Neural cell (in vitro differentiated cells): ENCODE measurements at regions not wholly inside any gene's neighbourhood (a gene's known extent, or its start where the extent isn't known, plus 50 kb on each side); places are given as distances from the start of the nearest gene placed in this dataset.
"Not testable (repeated sequence)": the region's sequence is repeated elsewhere in the genome, so short reads cannot be mapped to it uniquely, and the experiment has no call there.

Experiments
- H2AFZ ChIP-seq: fragments of 200-600, 300-800 bp; sonication (generic), shearing (Covaris generic); 2 replicates; pipeline ENCODE4 v1.6.0; 2014; ENCODE audit warnings: low read depth, mild to moderate bottlenecking, antibody characterized with exemption, low read length, moderate library complexity
- H3F3A ChIP-seq: fragments of 200-600 bp; shearing (Covaris generic); 2 replicates; pipeline ENCODE4 v1.6.1; 2016; ENCODE audit warnings: mild to moderate bottlenecking, moderate library complexity, mixed read lengths, antibody characterized with exemption, low read length; ENCODE audit not compliant: insufficient read depth, poor library complexity, severe bottlenecking
- H3K27ac ChIP-seq: fragments of 200-600, 300-800 bp; sonication (generic), shearing (Covaris generic); 2 replicates; pipeline ENCODE4 v1.5.1; 2014; ENCODE audit warnings: mild to moderate bottlenecking, low read length, moderate library complexity
- H3K27me3 ChIP-seq: fragments of 300-800, 200-600 bp; sonication (generic), shearing (Covaris generic); 2 replicates; pipeline ENCODE4 v1.6.0; 2014; ENCODE audit warnings: mild to moderate bottlenecking, low read depth, low read length, moderate library complexity; ENCODE audit not compliant: insufficient read depth
- H3K36me3 ChIP-seq: fragments of 300-800, 200-600 bp; sonication (generic), shearing (Covaris generic); 2 replicates; pipeline ENCODE4 v1.5.1; 2014; ENCODE audit warnings: mild to moderate bottlenecking, antibody characterized with exemption, low read length, moderate library complexity; ENCODE audit not compliant: insufficient read depth
- H3K4me2 ChIP-seq: fragments of 300-800, 200-600 bp; sonication (generic), shearing (Covaris generic); 2 replicates; pipeline ENCODE4 v1.6.0; 2014; ENCODE audit warnings: mild to moderate bottlenecking, low read length
- H3K4me3 ChIP-seq: fragments of 300-800, 200-600 bp; sonication (generic), shearing (Covaris generic); 2 replicates; pipeline ENCODE4 v1.5.1; 2014; ENCODE audit warnings: mild to moderate bottlenecking, low read length, moderate library complexity
- H3K79me2 ChIP-seq: fragments of 200-600 bp; shearing (Covaris generic); replicated peaks from 2 replicates; pipeline ENCODE4 v1.6.0; 2014; ENCODE audit warnings: mild to moderate bottlenecking, low read length, moderate library complexity; ENCODE audit not compliant: insufficient read depth
- H3K9ac ChIP-seq: fragments of 300-800, 200-600 bp; sonication (generic), shearing (Covaris generic); 2 replicates; pipeline ENCODE4 v1.6.1; 2016; ENCODE audit warnings: mild to moderate bottlenecking, low read length, mixed read lengths
- H3K9me2 ChIP-seq: fragments of 200-600 bp; shearing (Covaris generic); 2 replicates; pipeline ENCODE4 v1.6.1; 2016; ENCODE audit warnings: mild to moderate bottlenecking, low read length, mixed read lengths; ENCODE audit not compliant: insufficient read depth
- H3K9me3 ChIP-seq: fragments of 200-600, 300-800 bp; sonication (generic), shearing (Covaris generic); 2 replicates; pipeline ENCODE4 v1.6.1; 2016; ENCODE audit warnings: mild to moderate bottlenecking, mixed run types, low read length, moderate library complexity, mixed read lengths
- H4K20me1 ChIP-seq: fragments of 200-600 bp; shearing (Covaris generic); 2 replicates; pipeline ENCODE4 v1.6.1; 2016; ENCODE audit warnings: mild to moderate bottlenecking, mixed run types; ENCODE audit not compliant: insufficient read depth

DNA sequence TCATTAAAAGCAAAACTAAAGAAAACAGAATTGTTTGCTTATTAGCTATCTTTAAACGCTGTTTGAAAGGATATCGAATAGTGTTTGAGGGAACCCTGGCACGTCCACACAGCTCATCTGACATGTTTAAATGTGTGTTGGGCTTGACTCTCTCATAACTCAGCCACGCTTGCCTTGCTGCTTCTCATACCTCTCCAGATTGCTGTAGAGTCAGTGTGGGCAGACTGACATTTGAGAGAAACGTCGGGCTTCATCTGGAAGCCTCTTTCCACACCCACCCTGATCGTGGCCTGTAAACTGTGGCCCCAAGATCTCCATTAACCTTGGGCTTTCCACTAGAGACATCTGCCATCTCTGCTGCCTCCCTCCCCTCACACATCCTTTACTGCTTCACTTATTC, 226.4 kb upstream of the PLGLB2 start:
- H3K9me3 ChIP-seq, H3K27ac ChIP-seq, H3K9me2 ChIP-seq, H3K4me2 ChIP-seq, H2AFZ ChIP-seq, H3K27me3 ChIP-seq, H3K36me3 ChIP-seq, H3F3A ChIP-seq, H3K79me2 ChIP-seq, H3K9ac ChIP-seq, H3K4me3 ChIP-seq, H4K20me1 ChIP-seq: not testable (repeated sequence)

DNA sequence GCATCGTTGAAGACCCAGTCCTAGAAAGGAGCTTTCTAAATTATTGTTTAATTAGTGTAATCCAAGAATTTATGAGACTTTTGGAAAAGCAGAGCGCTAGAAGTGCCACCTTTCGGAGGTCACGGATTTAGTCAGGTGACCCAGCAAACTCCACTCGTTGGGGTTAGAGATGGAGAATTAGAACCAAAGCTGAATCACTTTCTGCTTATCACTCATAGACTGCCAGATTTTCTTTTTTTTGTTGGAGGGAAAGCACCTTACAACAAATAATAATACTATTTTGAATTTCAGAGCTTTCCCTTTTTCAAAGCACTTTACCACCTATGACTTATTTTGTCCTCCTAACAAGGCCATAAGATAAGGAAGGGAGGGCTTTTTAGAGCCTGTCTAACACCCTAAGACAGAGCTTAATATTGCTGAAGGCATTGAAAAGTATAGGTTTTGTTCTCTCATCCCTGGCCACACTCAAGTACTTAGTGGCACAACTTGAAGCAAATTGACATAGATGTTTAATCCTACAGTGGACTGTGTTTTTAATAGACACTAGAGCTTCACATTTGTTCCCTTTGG, 223.2 kb upstream of the PLGLB2 start:
- not testable (repeated sequence) for H3K27me3 ChIP-seq, H3K4me3 ChIP-seq, H3K4me2 ChIP-seq, H4K20me1 ChIP-seq, H3K79me2 ChIP-seq, H3F3A ChIP-seq, H3K9me2 ChIP-seq, H3K36me3 ChIP-seq, H3K9me3 ChIP-seq, H2AFZ ChIP-seq, H3K27ac ChIP-seq, H3K9ac ChIP-seq

DNA sequence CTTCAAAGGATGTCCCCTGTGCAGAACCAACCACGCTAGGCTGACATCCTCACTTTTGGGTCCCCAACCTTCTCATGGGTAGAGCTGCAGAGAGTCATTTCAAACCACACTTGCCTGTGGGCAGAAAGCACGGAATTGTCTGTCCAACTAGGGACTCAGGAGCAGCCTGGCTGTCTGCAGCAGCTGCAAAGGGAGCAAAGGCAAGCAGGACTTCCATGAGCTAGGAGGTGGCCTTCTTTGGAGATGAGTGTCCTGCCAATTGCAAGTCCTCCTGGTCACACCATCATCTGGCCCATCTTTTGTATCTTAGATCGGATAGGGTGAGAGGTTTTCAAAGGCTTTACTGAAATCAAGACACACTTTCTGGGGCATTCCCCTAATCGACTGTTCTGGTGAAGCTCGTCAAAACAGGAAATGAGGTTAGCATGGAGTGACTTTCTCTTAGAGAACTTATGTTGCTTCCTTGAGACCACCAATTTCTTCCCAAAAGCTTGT, 222.3 kb upstream of the PLGLB2 start:
- H3K9me2 ChIP-seq, H3K4me3 ChIP-seq, H3K27me3 ChIP-seq, H3K9ac ChIP-seq, H3K9me3 ChIP-seq, H4K20me1 ChIP-seq, H3K4me2 ChIP-seq, H3K36me3 ChIP-seq, H3K79me2 ChIP-seq, H2AFZ ChIP-seq, H3F3A ChIP-seq, H3K27ac ChIP-seq: not testable (repeated sequence)

DNA sequence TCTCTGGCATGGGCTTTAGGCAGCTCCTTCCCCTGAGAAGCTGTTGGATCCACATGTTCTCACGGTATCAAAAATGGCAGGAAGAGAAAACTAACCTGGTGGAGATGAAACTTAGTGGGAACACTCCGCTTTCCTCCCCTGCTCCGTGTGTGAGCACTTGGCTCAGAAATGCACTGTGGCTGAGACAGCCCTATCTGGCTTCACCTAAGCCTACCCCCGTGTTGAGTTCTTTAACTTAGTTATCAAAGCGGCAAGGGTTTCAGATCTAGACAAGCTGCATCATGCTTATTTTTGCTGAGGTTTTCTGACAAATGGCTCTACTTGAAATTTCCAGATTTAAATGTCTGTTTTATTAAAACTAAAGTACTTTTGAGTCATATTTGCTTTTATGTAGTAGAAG, 221.6 kb upstream of the PLGLB2 start:
- H2AFZ ChIP-seq, H3K4me2 ChIP-seq, H3F3A ChIP-seq, H3K9me2 ChIP-seq, H3K9me3 ChIP-seq, H3K36me3 ChIP-seq, H3K4me3 ChIP-seq, H3K79me2 ChIP-seq, H4K20me1 ChIP-seq, H3K27me3 ChIP-seq, H3K27ac ChIP-seq, H3K9ac ChIP-seq: not testable (repeated sequence)

DNA sequence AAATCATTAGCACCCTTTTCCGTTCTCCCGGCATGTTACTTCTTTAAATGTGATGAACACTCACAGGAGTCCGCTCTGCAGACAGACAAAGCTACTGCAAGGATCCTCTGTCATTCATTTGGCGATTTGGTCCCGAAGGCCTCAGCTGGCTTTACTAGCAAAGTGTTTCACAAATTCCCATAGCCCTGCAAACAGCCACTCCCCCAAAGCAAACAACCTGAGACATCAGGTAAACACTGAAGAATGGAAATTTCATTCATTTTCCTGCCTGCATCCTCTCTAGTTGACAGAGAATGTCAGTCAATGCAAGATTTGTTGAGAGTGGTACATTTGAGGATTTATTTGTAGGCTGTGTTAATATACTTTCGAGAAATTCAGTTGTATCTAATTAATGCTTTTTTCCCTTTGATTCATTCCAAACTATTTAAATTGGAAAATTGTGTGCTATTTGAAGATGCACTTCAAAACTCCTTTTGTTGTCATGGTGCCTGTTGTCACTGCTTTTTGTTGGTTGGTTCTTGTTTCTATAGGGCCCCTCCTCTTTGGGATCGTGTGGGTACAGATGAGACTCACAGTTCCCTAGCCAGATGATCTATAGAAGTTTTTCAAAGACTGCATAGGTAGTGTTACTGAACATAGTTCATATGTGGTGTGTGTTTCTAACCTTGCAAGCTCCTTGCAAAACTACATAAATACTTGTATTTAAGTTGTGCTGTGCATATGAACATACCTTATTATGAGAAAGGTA, 215.7 kb upstream of the PLGLB2 start:
- not testable (repeated sequence) for H2AFZ ChIP-seq, H3K9me2 ChIP-seq, H3K4me3 ChIP-seq, H3K9ac ChIP-seq, H4K20me1 ChIP-seq, H3F3A ChIP-seq, H3K36me3 ChIP-seq, H3K4me2 ChIP-seq, H3K27me3 ChIP-seq, H3K79me2 ChIP-seq, H3K9me3 ChIP-seq, H3K27ac ChIP-seq

DNA sequence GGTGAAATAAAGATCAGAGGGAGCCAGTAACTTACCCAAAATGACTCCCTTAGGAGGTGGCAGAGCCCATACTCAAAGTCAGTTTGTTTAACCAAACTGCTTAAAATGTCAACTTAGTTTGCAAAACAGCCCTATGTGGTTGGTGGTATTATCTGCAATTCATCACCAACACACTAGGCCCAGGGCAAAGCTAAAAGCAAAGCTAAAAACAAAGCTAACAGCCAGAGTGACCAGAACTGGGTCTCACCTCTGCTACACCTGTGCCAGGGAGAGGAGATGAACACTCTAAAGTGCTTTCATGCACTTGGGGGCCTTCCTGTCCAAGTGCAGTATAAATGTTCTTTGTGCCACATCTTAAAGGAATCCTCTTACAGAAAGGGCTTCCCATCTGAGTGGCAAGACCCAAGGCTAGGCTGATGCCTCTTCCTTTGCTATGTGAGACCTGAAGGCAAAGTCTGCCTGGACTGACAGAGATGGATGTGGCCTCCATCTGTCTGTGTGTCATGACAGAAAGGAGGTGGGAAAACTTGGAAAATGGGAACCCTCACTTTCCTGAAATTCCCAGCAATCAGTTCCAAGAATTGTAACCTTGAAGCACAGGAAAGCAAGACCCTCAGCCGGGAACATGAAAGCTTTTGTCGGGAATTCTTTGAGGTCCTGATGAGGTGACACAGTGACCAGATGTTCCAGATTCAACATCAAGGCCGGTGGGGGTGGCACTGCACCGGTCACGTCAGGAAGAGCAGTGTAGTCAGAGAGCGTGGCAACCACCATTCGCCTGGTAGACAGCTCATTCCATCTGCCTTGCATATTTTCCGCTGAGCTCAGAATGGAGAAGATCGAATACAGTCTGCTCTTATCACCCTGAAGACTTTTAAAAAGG, 214.3 kb upstream of the PLGLB2 start:
- not testable (repeated sequence) for H3K79me2 ChIP-seq, H3K9ac ChIP-seq, H3K27me3 ChIP-seq, H3K9me2 ChIP-seq, H3K4me2 ChIP-seq, H3K9me3 ChIP-seq, H4K20me1 ChIP-seq, H3F3A ChIP-seq, H3K27ac ChIP-seq, H2AFZ ChIP-seq, H3K36me3 ChIP-seq, H3K4me3 ChIP-seq

DNA sequence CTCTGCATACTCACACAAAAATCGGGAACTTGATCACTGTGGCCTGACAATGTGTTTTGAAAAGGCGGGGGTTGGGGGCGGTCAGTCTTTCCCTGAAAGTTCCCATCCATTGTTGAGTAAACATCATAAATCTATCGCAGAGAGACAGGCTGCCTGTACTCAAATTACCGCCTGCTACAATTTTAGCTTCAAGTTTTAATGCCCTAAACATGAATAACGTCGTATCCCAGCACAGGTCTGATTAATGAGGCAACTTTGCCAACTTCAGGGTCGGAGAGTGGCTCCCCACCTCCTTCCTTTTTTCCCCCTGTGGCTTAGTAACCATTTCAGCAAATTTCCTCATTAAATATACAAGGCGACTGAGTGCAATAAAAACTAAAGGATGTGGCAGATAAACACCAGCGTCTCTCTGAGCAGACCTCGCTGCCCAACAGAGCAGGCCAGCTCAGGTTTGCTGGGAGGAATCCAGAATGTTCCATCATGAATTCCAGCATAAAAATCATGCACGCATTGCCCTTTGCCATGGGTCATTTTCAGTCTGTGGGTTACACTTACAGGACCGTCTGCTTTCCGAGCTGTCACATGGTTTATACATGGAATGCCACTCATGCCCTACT, 213.5 kb upstream of the PLGLB2 start:
- H3K4me2 ChIP-seq, H3K9ac ChIP-seq, H3K79me2 ChIP-seq, H3K4me3 ChIP-seq, H3K27me3 ChIP-seq, H2AFZ ChIP-seq, H3K36me3 ChIP-seq, H3F3A ChIP-seq, H3K9me3 ChIP-seq, H3K27ac ChIP-seq, H3K9me2 ChIP-seq, H4K20me1 ChIP-seq: not testable (repeated sequence)
